Glomerular visceral epithelial cell (primary cell): ENCODE measurements at regions not wholly inside any gene's neighbourhood (a gene's known extent, or its start where the extent isn't known, plus 50 kb on each side); places are given as distances from the start of the nearest gene placed in this dataset.
"Not testable (repeated sequence)": the region's sequence is repeated elsewhere in the genome, so short reads cannot be mapped to it uniquely, and the experiment has no call there.

Source experiments
- DNase-seq: peaks from one replicate; pipeline ENCODE4 v3.0.0-alpha.2; 2016; ENCODE audit errors: extremely low spot score

DNA sequence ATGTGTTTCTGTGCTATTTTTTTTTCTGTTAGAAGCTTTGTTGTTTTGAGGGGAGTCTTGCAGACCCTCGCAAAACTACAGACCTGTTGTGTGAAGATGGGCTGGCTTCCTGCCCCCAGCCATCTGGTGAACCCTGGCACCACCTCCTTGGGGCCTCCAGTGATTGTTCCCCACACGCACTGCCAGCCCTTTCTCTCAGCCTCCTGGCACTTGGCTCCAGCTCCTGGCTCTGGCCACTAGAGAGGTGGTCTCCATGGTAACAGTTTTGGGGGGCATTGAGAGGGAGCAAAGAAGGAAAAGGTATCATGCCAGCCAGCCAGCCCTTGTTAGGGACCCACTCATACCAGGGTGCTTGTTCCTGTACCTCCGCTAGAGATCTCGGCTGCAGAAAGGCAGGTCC is 176.4 kb upstream of the RPH3A start:
- DNase-seq = no peak

DNA sequence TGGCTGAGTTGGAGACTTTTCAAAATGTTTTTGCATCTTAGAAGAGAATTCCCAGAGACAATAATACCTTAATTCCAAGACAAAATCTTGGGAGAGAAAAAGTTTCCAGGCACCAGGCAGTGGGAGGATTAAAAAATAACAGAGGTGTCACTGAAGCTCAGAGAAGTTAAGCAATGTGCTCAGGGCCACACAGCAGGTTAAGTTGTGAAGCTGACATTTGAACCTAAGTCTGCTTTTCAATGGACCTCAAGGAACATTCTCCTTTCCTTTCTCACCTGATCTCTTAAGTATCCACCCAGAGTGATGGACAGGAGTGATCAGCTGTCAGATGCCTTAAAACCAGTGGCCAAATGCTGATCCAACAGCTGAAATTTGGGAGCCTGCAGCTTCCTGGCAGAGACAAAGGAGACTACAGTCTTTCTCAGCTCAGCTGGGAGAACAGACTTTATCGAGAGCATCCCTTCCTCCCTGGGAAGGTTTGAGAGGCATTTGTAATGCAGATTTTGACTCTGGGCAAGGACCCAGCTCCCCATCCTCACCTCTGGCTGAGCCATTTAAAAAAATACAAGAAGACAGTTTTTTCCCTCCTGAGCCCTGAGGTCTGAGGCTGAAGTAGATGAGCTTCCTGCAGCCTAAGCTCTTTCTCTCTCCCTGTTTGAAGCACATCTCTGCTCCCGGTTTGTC is 174.9 kb upstream of the RPH3A start:
- DNase-seq = no peak

GRCh38 chr12:112617153-112617505 is 174.4 kb upstream of the RPH3A start:
- DNase-seq = no peak

- no peak for DNase-seq
Observed at GRCh38 chr12:112627851-112628250, 163.7 kb upstream of the RPH3A start.

DNA sequence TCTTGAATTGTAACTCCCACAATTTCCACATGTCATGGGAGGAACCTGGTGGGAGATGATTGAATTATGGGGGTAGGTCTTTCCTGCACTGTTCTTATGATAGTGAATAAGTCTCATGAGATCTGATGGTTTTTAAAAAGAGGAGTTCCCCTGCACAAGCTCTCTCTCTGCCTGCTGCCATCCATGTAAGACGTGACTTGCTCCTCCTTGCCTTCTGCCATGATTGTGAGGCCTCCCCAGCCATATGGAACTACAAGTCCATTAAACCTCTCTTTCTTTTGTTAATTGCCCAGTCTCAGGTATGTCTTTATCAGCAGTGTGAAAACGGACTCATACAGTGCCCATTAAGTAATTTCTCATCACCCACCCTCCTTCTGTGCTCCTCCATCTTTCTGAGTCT is 159.6 kb upstream of the RPH3A start:
- DNase-seq = not testable (repeated sequence)

GRCh38 chr12:112635036-112635435 is 156.5 kb upstream of the RPH3A start:
- no peak for DNase-seq

- DNase-seq = no peak
Observed at GRCh38 chr12:112638420-112638819, 153.1 kb upstream of the RPH3A start.

- no peak for DNase-seq
Observed at GRCh38 chr12:112645586-112645985, 146.0 kb upstream of the RPH3A start.

DNA sequence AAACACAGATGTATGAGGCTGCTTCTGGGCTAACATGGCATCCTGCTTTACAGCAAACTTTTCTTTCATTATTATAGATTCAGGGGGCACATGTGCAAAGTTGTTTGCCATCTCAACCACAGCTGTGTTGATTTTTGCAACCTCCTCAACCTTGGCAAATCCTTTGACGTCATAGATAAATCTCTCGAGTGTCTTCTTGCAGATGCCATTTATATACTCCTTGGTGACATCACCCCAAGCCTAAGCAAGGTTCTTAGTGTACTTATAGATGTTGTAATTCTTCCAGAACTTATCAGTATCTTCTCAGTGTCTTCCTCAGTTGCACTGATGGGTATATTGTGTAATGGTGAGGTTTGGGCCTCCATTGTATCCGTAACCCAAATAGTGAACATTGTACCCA is 135.4 kb upstream of the RPH3A start:
- no peak for DNase-seq

GRCh38 chr12:112664569-112664968 is 127.0 kb upstream of the RPH3A start:
- DNase-seq = no peak

- DNase-seq = no peak
Observed at GRCh38 chr12:112665958-112666357, 125.6 kb upstream of the RPH3A start.

- no peak for DNase-seq
Observed at GRCh38 chr12:112671564-112671963, 120.0 kb upstream of the RPH3A start.

GRCh38 chr12:112674539-112674938 is 117.0 kb upstream of the RPH3A start:
- DNase-seq = no peak

GRCh38 chr12:112676507-112676906 is 115.0 kb upstream of the RPH3A start:
- DNase-seq = no peak

DNA sequence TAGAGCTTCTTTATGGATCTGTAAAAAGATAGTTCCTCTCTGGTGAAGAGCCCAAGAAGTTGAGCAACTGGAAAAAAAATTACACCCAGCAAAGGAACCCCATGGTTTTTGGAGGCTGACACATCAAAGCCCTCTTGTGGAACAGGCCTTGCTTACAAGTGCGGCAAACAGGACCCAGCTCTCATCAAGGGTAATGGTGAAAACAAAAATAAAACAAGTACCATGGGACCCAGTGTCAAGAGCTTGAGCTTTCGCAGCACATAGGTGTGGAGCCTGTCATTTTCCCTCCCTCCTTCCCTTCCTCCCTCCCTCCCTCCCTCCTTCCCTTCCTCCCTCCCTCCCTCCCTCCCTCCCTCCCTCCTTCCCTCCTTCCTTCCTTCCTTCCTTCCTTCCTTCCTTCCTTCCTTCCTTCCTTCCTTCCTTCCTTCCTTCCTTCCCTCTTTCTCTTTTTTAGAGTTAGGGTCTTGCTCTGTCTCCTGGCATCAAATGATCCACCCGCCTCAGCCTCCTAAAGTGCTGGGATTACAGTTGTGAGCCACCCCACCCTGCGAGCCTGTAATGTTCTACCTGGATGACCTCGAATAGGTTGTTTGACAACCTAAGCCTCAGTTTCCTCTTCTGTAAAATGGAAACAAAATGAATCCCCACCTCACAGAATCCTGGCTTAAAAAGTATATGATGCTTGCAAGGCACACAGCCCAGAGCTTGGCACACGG is 114.3 kb upstream of the RPH3A start:
- no peak for DNase-seq

DNA sequence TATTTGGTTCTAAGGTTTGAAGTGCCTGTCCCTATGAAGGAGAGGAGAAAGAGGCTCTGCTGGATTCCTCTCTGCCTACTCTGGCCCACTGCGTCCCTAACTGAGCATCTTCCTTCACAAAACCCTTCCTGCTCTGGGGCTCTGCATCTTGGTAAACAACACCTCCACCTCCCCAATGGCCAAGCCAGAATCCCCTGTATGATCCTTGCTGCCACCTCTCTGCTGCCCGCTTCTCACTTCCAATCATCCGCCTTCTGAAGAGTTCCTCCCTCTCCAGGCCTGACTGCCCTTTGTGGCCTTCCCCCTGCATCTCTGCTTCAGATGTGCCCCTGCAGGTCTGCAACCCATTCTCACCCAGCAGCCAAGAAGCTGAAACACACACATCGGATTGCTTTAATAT is 110.6 kb upstream of the RPH3A start:
- no peak for DNase-seq

GRCh38 chr12:112682586-112682985 is 109.0 kb upstream of the RPH3A start:
- DNase-seq = no peak

DNA sequence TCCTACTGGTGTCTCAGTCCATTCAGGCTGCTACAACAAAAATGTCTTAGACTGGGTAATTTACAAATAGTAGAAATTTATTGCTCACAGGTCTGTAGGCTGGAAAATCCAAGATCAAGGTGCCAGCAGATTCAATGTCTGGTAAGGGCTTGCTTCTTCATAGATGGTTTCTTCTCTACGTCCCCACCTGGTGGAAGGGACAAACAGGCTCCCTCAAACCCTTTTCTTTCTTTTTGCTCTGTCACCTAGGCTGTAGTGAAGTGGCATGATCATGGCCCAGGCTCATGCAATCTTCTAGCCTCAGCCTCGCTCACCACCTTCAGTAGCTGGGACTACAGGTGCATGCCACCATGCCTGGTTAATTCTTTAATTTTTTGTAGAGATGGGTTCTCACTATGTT is 106.8 kb upstream of the RPH3A start:
- no peak for DNase-seq

DNA sequence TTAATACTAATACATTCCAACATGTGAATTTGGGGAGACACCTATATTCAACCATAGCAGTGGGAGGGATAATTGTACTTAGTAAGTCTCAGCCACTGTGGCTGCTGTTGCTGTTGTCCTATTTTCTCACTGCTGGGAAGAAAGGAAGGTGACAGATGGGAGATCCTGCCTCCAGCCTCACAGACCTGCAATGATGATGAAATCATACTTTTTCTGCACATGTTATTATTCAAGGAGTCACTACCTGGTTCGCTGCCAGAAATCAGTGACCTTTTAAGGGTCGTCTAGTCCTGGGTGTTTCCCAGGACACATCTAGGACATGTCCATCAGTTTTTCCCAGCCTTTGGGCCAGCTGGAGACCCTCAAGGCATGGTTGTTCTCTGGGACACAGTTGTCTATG is 106.2 kb upstream of the RPH3A start:
- no peak for DNase-seq

DNA sequence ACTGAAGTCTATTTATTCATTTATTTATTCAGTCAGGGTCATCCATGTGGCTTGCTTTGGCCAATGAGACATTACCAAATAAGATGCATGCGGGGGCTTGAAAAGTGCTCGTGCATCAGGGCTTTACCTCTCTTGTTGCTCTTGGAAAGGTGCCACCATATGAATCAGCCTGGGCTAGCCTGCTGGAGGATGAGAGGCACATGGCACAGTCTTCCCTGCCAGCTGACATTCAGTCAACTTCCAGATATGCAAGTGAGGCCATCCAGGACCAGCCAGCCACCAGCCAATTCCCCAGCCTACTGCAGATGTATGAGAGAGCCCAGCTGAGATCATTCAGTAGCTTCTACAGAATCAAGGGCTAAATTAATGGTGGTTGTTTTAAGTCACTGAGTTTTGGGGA is 105.2 kb upstream of the RPH3A start:
- peak; percentile 59 for DNase-seq

- no peak for DNase-seq
Observed at GRCh38 chr12:112694065-112694464, 97.5 kb upstream of the RPH3A start.

GRCh38 chr12:112697441-112697840 is 94.1 kb upstream of the RPH3A start:
- DNase-seq = not testable (repeated sequence)

DNA sequence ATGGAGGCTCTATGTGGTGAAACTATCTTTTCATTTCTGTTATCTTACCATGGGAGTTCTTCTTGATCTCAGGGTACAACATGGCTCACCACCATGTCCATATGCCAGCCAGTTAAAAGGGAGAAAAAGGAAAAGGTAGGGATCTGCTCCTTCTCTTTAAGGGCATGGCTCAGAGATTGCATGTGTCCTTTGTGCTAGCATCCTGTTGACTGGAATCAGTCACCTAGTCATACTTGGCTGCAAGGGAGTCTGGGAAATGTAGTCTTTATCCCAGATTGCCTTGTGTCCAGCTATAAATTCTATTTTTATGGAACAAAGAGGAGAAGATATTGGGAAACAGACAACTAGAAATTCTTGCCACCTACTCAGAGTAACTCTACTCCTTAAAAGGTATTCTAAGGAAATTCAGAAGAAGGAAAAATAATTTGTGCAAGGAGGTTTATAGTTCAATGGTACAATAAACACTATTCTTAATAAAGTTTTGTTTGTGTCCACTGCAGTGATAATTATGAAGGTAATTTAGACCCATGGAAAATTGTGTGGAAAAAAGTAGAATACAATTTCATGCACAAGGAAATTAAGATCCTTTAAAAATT is 86.4 kb upstream of the RPH3A start:
- DNase-seq = no peak
